Activated B cell treated with CpG ODN at 0.5 μM for 24 hours (primary cell): ENCODE measurements at regions not wholly inside any gene's neighbourhood (a gene's known extent, or its start where the extent isn't known, plus 50 kb on each side); places are given as distances from the start of the nearest gene placed in this dataset.

Source experiments
- ATAC-seq: fragments of 200-7000 bp; cut with Tn5 transposase; one replicate; pipeline ENCODE4 v1.10.0; 2021; ENCODE audit warnings: low read depth, mild to moderate bottlenecking, moderate library complexity
- CTCF ChIA-PET: fragments of 350-600 bp; sonication (Branson Sonifier 250); formaldehyde crosslinking; loops from one replicate; lab custom pipeline; 2021; ENCODE audit warnings: antibody characterized with exemption; lab: Charles Lee
- POLR2A ChIA-PET: fragments of 350-600 bp; sonication (Branson Sonifier 250); formaldehyde crosslinking; loops from one replicate; lab custom pipeline; 2021; ENCODE audit warnings: antibody characterized with exemption; lab: Charles Lee
- DNase-seq: peaks from one replicate; pipeline ENCODE4 v3.0.0; 2022
- H3K27ac Mint-ChIP-seq: one replicate; pipeline ENCODE4 v1.8.0; 2020; ENCODE audit warnings: mixed read lengths
- H3K27me3 Mint-ChIP-seq: one replicate; pipeline ENCODE4 v1.8.0; 2021; ENCODE audit warnings: mixed read lengths
- H3K36me3 Mint-ChIP-seq: one replicate; pipeline ENCODE4 v1.8.0; 2021; ENCODE audit warnings: low read depth, mixed read lengths
- H3K4me1 Mint-ChIP-seq: one replicate; pipeline ENCODE4 v1.8.0; 2021; ENCODE audit warnings: mixed read lengths
- H3K4me3 Mint-ChIP-seq: one replicate; pipeline ENCODE4 v1.8.0; 2020; ENCODE audit warnings: mild to moderate bottlenecking, mixed read lengths
- H3K9me3 Mint-ChIP-seq: one replicate; pipeline ENCODE4 v1.8.0; 2020; ENCODE audit warnings: mixed read lengths
- CTCF ChIP-seq: fragments of 200-600 bp; IDR thresholded peaks from one replicate; pipeline ENCODE4 v1.8.0; 2022; ENCODE audit warnings: antibody characterized with exemption, mild to moderate bottlenecking
- intact Hi-C: fragments of 100-400 bp; cut with micrococcal nuclease; formaldehyde crosslinking; loops from one replicate; pipeline ENCODE4 v1.15.1; 2024

- intact Hi-C loops, result no loop called here
Observed at GRCh38 chr2:239579524-239580198, 178.8 kb upstream of the HDAC4 start.

GRCh38 chr2:239579081-239579480, 178.3 kb upstream of the HDAC4 start:
- DNase-seq, result no peak
- Mint-ChIP-seq H3K27me3 (peaks cover 3% of the 10 kb centered on the region), H3K4me1 (no peaks in the 10 kb centered on the region), H3K4me3 (no peak overlapping the region), H3K9me3 (no peaks in the 10 kb centered on the region), H3K27ac (no peak overlapping the region), H3K36me3 (no peaks in the 10 kb centered on the region)
- TF ChIP-seq CTCF, result no peak
- no peak for ATAC-seq
- intact Hi-C loops, result no loop called here
- ChIA-PET CTCF (no interaction called here), POLR2A (no interaction called here)

More at GRCh38 chr2:239579524-239580198, 178.8 kb upstream of the HDAC4 start:
- H3K9me3 Mint-ChIP-seq, result no peaks in the 10 kb centered on the region
- ChIA-PET CTCF (no interaction called here), POLR2A (no interaction called here)
- H3K4me3 Mint-ChIP-seq, result no peak overlapping the region
- no peaks in the 10 kb centered on the region for H3K4me1 Mint-ChIP-seq
- ATAC-seq (no peak), DNase-seq (no peak)
- no peak overlapping the region for H3K27ac Mint-ChIP-seq
- no peaks in the 10 kb centered on the region for H3K36me3 Mint-ChIP-seq
- peaks cover 3% of the 10 kb centered on the region for H3K27me3 Mint-ChIP-seq
- TF ChIP-seq CTCF, result no peak

GRCh38 chr2:239578381-239578780, 177.6 kb upstream of the HDAC4 start:
- Mint-ChIP-seq H3K9me3 (no peaks in the 10 kb centered on the region), H3K27me3 (peaks cover 3% of the 10 kb centered on the region), H3K27ac (no peak overlapping the region), H3K36me3 (no peaks in the 10 kb centered on the region), H3K4me1 (no peaks in the 10 kb centered on the region), H3K4me3 (no peak overlapping the region)
- no peak for ATAC-seq
- TF ChIP-seq CTCF, result no peak
- intact Hi-C loops, result no loop called here
- POLR2A ChIA-PET, result no interaction called here
- DNase-seq, result no peak
- CTCF ChIA-PET, result no interaction called here

GRCh38 chr2:239577935-239578334, 177.1 kb upstream of the HDAC4 start:
- H3K36me3 Mint-ChIP-seq, result no peaks in the 10 kb centered on the region
- no peak for DNase-seq
- H3K4me1 Mint-ChIP-seq, result no peaks in the 10 kb centered on the region
- no peak overlapping the region for H3K27ac Mint-ChIP-seq
- intact Hi-C loops, result no loop called here
- no peak overlapping the region for H3K4me3 Mint-ChIP-seq
- H3K27me3 Mint-ChIP-seq, result peaks cover 5% of the 10 kb centered on the region
- no peaks in the 10 kb centered on the region for H3K9me3 Mint-ChIP-seq
- ChIA-PET CTCF (no interaction called here), POLR2A (no interaction called here)
- ATAC-seq, result no peak
- no peak for TF ChIP-seq CTCF

GRCh38 chr2:239576784-239577685, 176.2 kb upstream of the HDAC4 start:
- no peak for TF ChIP-seq CTCF
- POLR2A ChIA-PET, result no interaction called here
- H3K27me3 Mint-ChIP-seq, result peaks cover 5% of the 10 kb centered on the region
- ATAC-seq, result no peak
- no peak overlapping the region for H3K27ac Mint-ChIP-seq
- H3K4me1 Mint-ChIP-seq, result no peaks in the 10 kb centered on the region
- no peaks in the 10 kb centered on the region for H3K9me3 Mint-ChIP-seq
- no peak for DNase-seq
- H3K4me3 Mint-ChIP-seq, result no peak overlapping the region
- intact Hi-C loops, result no loop called here
- CTCF ChIA-PET, result no interaction called here
- no peaks in the 10 kb centered on the region for H3K36me3 Mint-ChIP-seq
